ENCODE measurements at regions not wholly inside any gene's neighbourhood (a gene's known extent, or its start where the extent isn't known, plus 50 kb on each side); places are given as distances from the start of the nearest gene placed in this dataset.
A peak's percentile ranks its signal among the peaks of the same experiment; 100 is the strongest.

DNA sequence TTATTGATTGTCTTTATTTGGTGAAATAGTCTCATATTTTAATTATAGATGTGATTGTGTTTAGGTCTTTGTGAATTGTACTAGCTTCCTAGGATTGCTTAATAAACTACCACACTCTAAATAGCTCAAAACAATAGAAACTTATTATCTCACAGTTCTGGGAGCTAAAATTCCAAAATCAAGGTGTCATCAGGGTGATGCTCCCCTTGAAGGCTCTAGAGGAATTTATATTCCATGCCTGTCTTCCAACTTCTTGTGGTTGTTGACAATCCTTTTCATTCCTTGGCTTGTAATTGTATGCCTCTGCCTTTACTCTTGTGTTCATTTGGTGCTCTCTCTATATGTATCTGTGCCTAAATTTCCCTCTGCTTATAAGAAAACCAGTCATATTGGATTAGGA lies 155.3 kb upstream of the AKR1E2 start:
- Histone ChIP-seq H3K27ac (peak overlapping the region in 3 of 4 donors; percentile 8 to 36 (median 15)), H3K36me3 (no peaks in the 10 kb centered on the region), H3K9me3 (no peaks in the 10 kb centered on the region), H3K27me3 (no peaks in the 10 kb centered on the region), H3K4me3 (no peak overlapping the region), H3K4me1 (peaks cover 0 to 8% (median 2%) of the 10 kb centered on the region in 4 donors)
- DNase-seq, result no peak
- intact Hi-C loops (cut with DNase I), result no loop called here
- TF ChIP-seq POLR2A (IDR thresholded peaks at IDR 0.05) (no peak), POLR2AphosphoS5 (IDR thresholded peaks at IDR 0.05) (no peak), EP300 (IDR thresholded peaks at IDR 0.05) (no peak), CTCF (IDR thresholded peaks at IDR 0.05) (no peak)

GRCh38 chr10:4669585-4669984 lies 156.4 kb upstream of the AKR1E2 start:
- H3K4me1 ChIP-seq, result peaks cover 0 to 9% (median 2%) of the 10 kb centered on the region in 4 donors
- DNase-seq, result no peak
- H3K4me3 ChIP-seq, result no peak overlapping the region
- H3K9me3 ChIP-seq, result no peaks in the 10 kb centered on the region
- intact Hi-C loops (cut with DNase I), result loop anchor here (10.0 kb wide), 1 partner anchor 1205 kb away; no protein-coding TSS in a partner anchor
- H3K27ac ChIP-seq, result peak overlapping the region in 1 of 4 donors; percentile 3
- WGBS, 2 donors, result 91 to 92% methylated on average over 2 of the region's 2 CpGs
- H3K27me3 ChIP-seq, result no peaks in the 10 kb centered on the region
- TF ChIP-seq EP300 (IDR thresholded peaks at IDR 0.05), result no peak
- no peak for TF ChIP-seq POLR2AphosphoS5 (IDR thresholded peaks at IDR 0.05)
- no peak for TF ChIP-seq POLR2A (IDR thresholded peaks at IDR 0.05)
- TF ChIP-seq CTCF (IDR thresholded peaks at IDR 0.05), result no peak
- no peaks in the 10 kb centered on the region for H3K36me3 ChIP-seq

GRCh38 chr10:4663162-4663992 lies 162.6 kb upstream of the AKR1E2 start:
- Histone ChIP-seq H3K9me3 (no peaks in the 10 kb centered on the region), H3K27ac (peak overlapping the region; percentile 76 to 93 (median 84)), H3K4me3 (peak overlapping the region in 1 of 4 donors; percentile 21), H3K4me1 (peaks cover 0 to 31% (median 28%) of the 10 kb centered on the region in 4 donors), H3K27me3 (no peaks in the 10 kb centered on the region), H3K36me3 (no peaks in the 10 kb centered on the region)
- intact Hi-C loops (cut with DNase I), result loop anchor here (2.0 to 10.0 kb wide), 5 partner anchors 421 to 1199 kb away; partner anchors contain the start of gene KLF6
- peak; percentile 92 for DNase-seq
- 37 to 38% methylated on average over 9 of the region's 9 CpGs for WGBS, 2 donors
- TF ChIP-seq EP300 (IDR thresholded peaks at IDR 0.05) (peak; percentile 80 to 99 (median 92)), CTCF (IDR thresholded peaks at IDR 0.05) (no peak), POLR2AphosphoS5 (IDR thresholded peaks at IDR 0.05) (peak; percentile 89 to 99 (median 94)), POLR2A (IDR thresholded peaks at IDR 0.05) (no peak)

DNA sequence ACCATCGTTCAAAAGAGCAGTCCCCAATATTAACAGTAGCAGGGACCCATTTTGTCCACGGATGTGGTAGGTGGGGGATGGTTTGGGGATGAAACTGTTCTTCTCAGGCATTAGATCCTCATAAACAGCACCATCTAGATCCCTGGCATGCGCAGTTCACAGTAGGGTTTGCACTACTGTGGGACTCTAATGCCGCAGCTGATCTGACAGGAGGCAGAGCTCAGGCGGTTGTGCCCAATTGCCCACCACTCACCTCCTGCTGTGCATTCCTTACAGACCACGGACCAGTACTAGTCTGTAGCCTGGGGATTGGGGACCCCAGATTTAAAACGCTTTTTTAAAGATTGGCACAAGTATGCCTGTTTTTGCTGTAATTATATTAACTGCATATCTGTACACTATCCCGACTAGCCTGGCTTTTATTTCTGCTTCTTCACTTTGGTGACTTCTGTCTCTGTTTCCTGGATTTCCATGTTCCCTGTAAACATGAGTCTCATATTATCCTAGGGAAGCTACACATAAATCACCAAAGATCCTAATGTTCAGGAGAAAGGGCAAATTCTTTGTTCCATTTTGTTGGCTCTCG lies 163.3 kb upstream of the AKR1E2 start:
- H3K4me1 ChIP-seq, result peaks cover 0 to 31% (median 28%) of the 10 kb centered on the region in 4 donors
- no peaks in the 10 kb centered on the region for H3K36me3 ChIP-seq
- TF ChIP-seq CTCF (IDR thresholded peaks at IDR 0.05) (no peak), POLR2AphosphoS5 (IDR thresholded peaks at IDR 0.05) (no peak), EP300 (IDR thresholded peaks at IDR 0.05) (no peak), POLR2A (IDR thresholded peaks at IDR 0.05) (no peak)
- DNase-seq, result peak; percentile 69
- 70 to 74% methylated on average over 9 of the region's 9 CpGs for WGBS, 2 donors
- H3K27me3 ChIP-seq, result no peaks in the 10 kb centered on the region
- no peaks in the 10 kb centered on the region for H3K9me3 ChIP-seq
- intact Hi-C loops (cut with DNase I), result loop anchor here (2.0 to 10.0 kb wide), 5 partner anchors 420 to 1198 kb away; partner anchors contain the start of gene KLF6
- H3K4me3 ChIP-seq, result no peak overlapping the region
- H3K27ac ChIP-seq, result peak overlapping the region; percentile 76 to 93 (median 84)

Data from sigmoid colon (tissue), 6 donors.